ENCODE measurements at regions not wholly inside any gene's neighbourhood (a gene's known extent, or its start where the extent isn't known, plus 50 kb on each side); places are given as distances from the start of the nearest gene placed in this dataset.

DNA sequence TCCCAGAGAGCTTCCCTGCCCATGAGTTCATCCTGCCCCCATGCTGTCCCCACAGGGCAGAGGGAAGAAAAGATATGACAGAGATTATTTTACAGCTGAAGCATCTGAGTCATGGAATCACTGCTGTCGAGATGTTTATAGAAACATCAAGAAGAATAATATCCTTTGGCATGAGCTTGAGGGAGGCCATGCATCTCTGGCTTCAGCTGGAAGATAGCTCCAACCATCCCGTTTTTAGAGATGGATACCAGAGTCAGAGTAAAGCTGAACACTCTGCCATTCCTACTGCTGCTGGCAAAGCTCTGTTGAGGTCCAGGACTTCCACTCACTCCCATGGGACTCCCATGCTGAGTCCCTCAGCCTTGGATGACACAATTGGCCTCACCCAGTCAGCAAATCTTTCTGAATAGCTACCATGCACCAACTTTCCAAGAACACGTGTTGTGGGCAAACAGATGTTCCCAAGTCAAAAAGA is 167.8 kb downstream of the TTC32 start:
- no peaks in the 10 kb centered on the region for H3K4me1 ChIP-seq
- 73% methylated on average over 3 of the region's 3 CpGs for WGBS (ENCODE audit: insufficient coverage, low coverage, low lambda C conversion rate, missing lambda C conversion rate)
- H3K4me3 ChIP-seq = no peak overlapping the region
- TF ChIP-seq POLR2A (IDR thresholded peaks at IDR 0.05) (no peak), CTCF (IDR thresholded peaks at IDR 0.05) (no peak)
- H3K27me3 ChIP-seq = no peaks in the 10 kb centered on the region
- DNase-seq (no peak), ATAC-seq (no peak)
- H3K9me3 ChIP-seq = no peaks in the 10 kb centered on the region
- H3K27ac ChIP-seq = no peak overlapping the region
- intact Hi-C loops (cut with DNase I) = no loop called here
- H3K36me3 ChIP-seq = no peaks in the 10 kb centered on the region

- ATAC-seq = no peak
- no peaks in the 10 kb centered on the region for H3K36me3 ChIP-seq
- 94% methylated on average over 4 of the region's 4 CpGs for WGBS (ENCODE audit: insufficient coverage, low coverage, low lambda C conversion rate, missing lambda C conversion rate)
- no peaks in the 10 kb centered on the region for H3K27me3 ChIP-seq
- intact Hi-C loops (cut with DNase I) = no loop called here
- no peak overlapping the region for H3K27ac ChIP-seq
- DNase-seq = no peak
- H3K9me3 ChIP-seq = no peaks in the 10 kb centered on the region
- no peaks in the 10 kb centered on the region for H3K4me1 ChIP-seq
- TF ChIP-seq CTCF (IDR thresholded peaks at IDR 0.05) (no peak), POLR2A (IDR thresholded peaks at IDR 0.05) (no peak)
- H3K4me3 ChIP-seq = no peak overlapping the region
Measured at GRCh38 chr2:19733390-19733789, 168.4 kb downstream of the TTC32 start.

- Histone ChIP-seq H3K4me1 (no peaks in the 10 kb centered on the region), H3K4me3 (no peak overlapping the region), H3K27me3 (no peaks in the 10 kb centered on the region), H3K36me3 (no peaks in the 10 kb centered on the region), H3K9me3 (no peaks in the 10 kb centered on the region), H3K27ac (no peak overlapping the region)
- WGBS (ENCODE audit: insufficient coverage, low coverage, low lambda C conversion rate, missing lambda C conversion rate) = 71% methylated on average over 2 of the region's 2 CpGs
- DNase-seq (no peak), ATAC-seq (no peak)
- intact Hi-C loops (cut with DNase I) = no loop called here
- TF ChIP-seq CTCF (IDR thresholded peaks at IDR 0.05) = no peak
- TF ChIP-seq POLR2A (IDR thresholded peaks at IDR 0.05) = no peak
Measured at GRCh38 chr2:19732255-19732654, 169.5 kb downstream of the TTC32 start.

DNA sequence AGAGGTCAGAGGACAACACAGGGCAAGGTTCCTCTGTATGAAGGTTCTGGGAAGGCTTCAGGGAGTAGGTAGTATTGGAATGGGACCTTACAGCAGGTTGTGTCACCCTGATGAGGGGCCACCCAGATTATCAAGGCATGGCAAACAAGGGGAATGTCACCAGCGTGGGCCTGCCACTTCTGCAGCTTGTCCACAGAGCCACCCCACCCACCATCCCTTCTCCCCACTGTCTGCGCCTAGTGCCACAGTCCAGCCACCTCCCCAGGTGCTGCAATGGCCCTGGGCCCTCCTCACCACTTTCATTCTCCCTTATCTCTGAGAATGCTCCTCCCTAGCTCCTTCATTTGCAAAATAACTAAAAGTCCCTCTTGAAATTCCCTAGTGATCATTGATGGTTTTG is 170.3 kb downstream of the TTC32 start:
- H3K27ac ChIP-seq = no peak overlapping the region
- H3K9me3 ChIP-seq = no peaks in the 10 kb centered on the region
- no peak for TF ChIP-seq POLR2A (IDR thresholded peaks at IDR 0.05)
- TF ChIP-seq CTCF (IDR thresholded peaks at IDR 0.05) = no peak
- 100% methylated on average over 1 of the region's 2 CpGs for WGBS (ENCODE audit: insufficient coverage, low coverage, low lambda C conversion rate, missing lambda C conversion rate)
- no peaks in the 10 kb centered on the region for H3K27me3 ChIP-seq
- H3K4me1 ChIP-seq = no peaks in the 10 kb centered on the region
- intact Hi-C loops (cut with DNase I) = no loop called here
- no peak for ATAC-seq
- no peak for DNase-seq
- no peak overlapping the region for H3K4me3 ChIP-seq
- H3K36me3 ChIP-seq = no peaks in the 10 kb centered on the region

- Histone ChIP-seq H3K9me3 (no peaks in the 10 kb centered on the region), H3K36me3 (no peaks in the 10 kb centered on the region), H3K4me3 (no peak overlapping the region), H3K4me1 (no peaks in the 10 kb centered on the region), H3K27me3 (no peaks in the 10 kb centered on the region), H3K27ac (no peak overlapping the region)
- intact Hi-C loops (cut with DNase I) = no loop called here
- TF ChIP-seq POLR2A (IDR thresholded peaks at IDR 0.05) (no peak), CTCF (IDR thresholded peaks at IDR 0.05) (no peak)
- WGBS (ENCODE audit: insufficient coverage, low coverage, low lambda C conversion rate, missing lambda C conversion rate) = 75% methylated on average over 3 of the region's 3 CpGs
- DNase-seq (no peak), ATAC-seq (no peak)
Measured at GRCh38 chr2:19731037-19731436, 170.7 kb downstream of the TTC32 start.

Measured in right lobe of liver (tissue), 6 donors.